ENCODE measurements at regions not wholly inside any gene's neighbourhood (a gene's known extent, or its start where the extent isn't known, plus 50 kb on each side); places are given as distances from the start of the nearest gene placed in this dataset.
"Not testable (repeated sequence)": the region's sequence is repeated elsewhere in the genome, so short reads cannot be mapped to it uniquely, and the experiment has no call there.

GRCh38 chr12:9364224-9365176, 156.3 kb upstream of the PZP start:
- DNase-seq: no peak

GRCh38 chr12:9363145-9363544, 154.9 kb upstream of the PZP start:
- no peak for DNase-seq

- DNase-seq: no peak
These were observed 153.7 kb upstream of the PZP start for GRCh38 chr12:9361879-9362326.

- not testable (repeated sequence) for DNase-seq
These were observed 146.0 kb upstream of the PZP start for GRCh38 chr12:9354009-9354754.

GRCh38 chr12:9351136-9351535, 142.9 kb upstream of the PZP start:
- DNase-seq: no peak

- no peak for DNase-seq
These were observed 142.0 kb upstream of the PZP start for GRCh38 chr12:9349888-9350885.

GRCh38 chr12:9348906-9349518, 140.8 kb upstream of the PZP start:
- no peak for DNase-seq

- no peak for DNase-seq
These were observed 139.3 kb upstream of the PZP start for GRCh38 chr12:9347328-9348127.

GRCh38 chr12:9346866-9347327, 138.7 kb upstream of the PZP start:
- no peak for DNase-seq

- DNase-seq: no peak
These were observed 137.0 kb upstream of the PZP start for GRCh38 chr12:9345171-9345570.

GRCh38 chr12:9344541-9344940, 136.3 kb upstream of the PZP start:
- no peak for DNase-seq

- DNase-seq: no peak
These were observed 135.5 kb upstream of the PZP start for GRCh38 chr12:9343731-9344130.

- no peak for DNase-seq
These were observed 134.6 kb upstream of the PZP start for GRCh38 chr12:9342614-9343353.

- no peak for DNase-seq
These were observed 133.0 kb upstream of the PZP start for GRCh38 chr12:9341260-9341585.

GRCh38 chr12:9340422-9341259, 132.4 kb upstream of the PZP start:
- DNase-seq: no peak

- DNase-seq: no peak
These were observed 129.5 kb upstream of the PZP start for GRCh38 chr12:9337656-9338055.

- DNase-seq: not testable (repeated sequence)
These were observed 128.3 kb upstream of the PZP start for GRCh38 chr12:9336375-9337011.

- no peak for DNase-seq
These were observed 127.7 kb upstream of the PZP start for GRCh38 chr12:9335867-9336266.

GRCh38 chr12:9334964-9335363, 126.8 kb upstream of the PZP start:
- DNase-seq: no peak

Measured in SW 1271 (cell line).